Neural cell (in vitro differentiated cells): ENCODE measurements at regions not wholly inside any gene's neighbourhood (a gene's known extent, or its start where the extent isn't known, plus 50 kb on each side); places are given as distances from the start of the nearest gene placed in this dataset.

ENCODE experiments used
- H2AFZ ChIP-seq: fragments of 200-600, 300-800 bp; sonication (generic), shearing (Covaris generic); 2 replicates; pipeline ENCODE4 v1.6.0; 2014; ENCODE audit warnings: low read depth, mild to moderate bottlenecking, antibody characterized with exemption, low read length, moderate library complexity
- H3F3A ChIP-seq: fragments of 200-600 bp; shearing (Covaris generic); 2 replicates; pipeline ENCODE4 v1.6.1; 2016; ENCODE audit warnings: mild to moderate bottlenecking, moderate library complexity, mixed read lengths, antibody characterized with exemption, low read length; ENCODE audit not compliant: insufficient read depth, poor library complexity, severe bottlenecking
- H3K27ac ChIP-seq: fragments of 200-600, 300-800 bp; sonication (generic), shearing (Covaris generic); 2 replicates; pipeline ENCODE4 v1.5.1; 2014; ENCODE audit warnings: mild to moderate bottlenecking, low read length, moderate library complexity
- H3K27me3 ChIP-seq: fragments of 300-800, 200-600 bp; sonication (generic), shearing (Covaris generic); 2 replicates; pipeline ENCODE4 v1.6.0; 2014; ENCODE audit warnings: mild to moderate bottlenecking, low read depth, low read length, moderate library complexity; ENCODE audit not compliant: insufficient read depth
- H3K36me3 ChIP-seq: fragments of 300-800, 200-600 bp; sonication (generic), shearing (Covaris generic); 2 replicates; pipeline ENCODE4 v1.5.1; 2014; ENCODE audit warnings: mild to moderate bottlenecking, antibody characterized with exemption, low read length, moderate library complexity; ENCODE audit not compliant: insufficient read depth
- H3K4me2 ChIP-seq: fragments of 300-800, 200-600 bp; sonication (generic), shearing (Covaris generic); 2 replicates; pipeline ENCODE4 v1.6.0; 2014; ENCODE audit warnings: mild to moderate bottlenecking, low read length
- H3K4me3 ChIP-seq: fragments of 300-800, 200-600 bp; sonication (generic), shearing (Covaris generic); 2 replicates; pipeline ENCODE4 v1.5.1; 2014; ENCODE audit warnings: mild to moderate bottlenecking, low read length, moderate library complexity
- H3K79me2 ChIP-seq: fragments of 200-600 bp; shearing (Covaris generic); replicated peaks from 2 replicates; pipeline ENCODE4 v1.6.0; 2014; ENCODE audit warnings: mild to moderate bottlenecking, low read length, moderate library complexity; ENCODE audit not compliant: insufficient read depth
- H3K9ac ChIP-seq: fragments of 300-800, 200-600 bp; sonication (generic), shearing (Covaris generic); 2 replicates; pipeline ENCODE4 v1.6.1; 2016; ENCODE audit warnings: mild to moderate bottlenecking, low read length, mixed read lengths
- H3K9me2 ChIP-seq: fragments of 200-600 bp; shearing (Covaris generic); 2 replicates; pipeline ENCODE4 v1.6.1; 2016; ENCODE audit warnings: mild to moderate bottlenecking, low read length, mixed read lengths; ENCODE audit not compliant: insufficient read depth
- H3K9me3 ChIP-seq: fragments of 200-600, 300-800 bp; sonication (generic), shearing (Covaris generic); 2 replicates; pipeline ENCODE4 v1.6.1; 2016; ENCODE audit warnings: mild to moderate bottlenecking, mixed run types, low read length, moderate library complexity, mixed read lengths
- H4K20me1 ChIP-seq: fragments of 200-600 bp; shearing (Covaris generic); 2 replicates; pipeline ENCODE4 v1.6.1; 2016; ENCODE audit warnings: mild to moderate bottlenecking, mixed run types; ENCODE audit not compliant: insufficient read depth
- EP300 ChIP-seq: fragments of 450-650 bp; conservative IDR thresholded peaks from 2 replicates; pipeline ENCODE4 v1.6.1; 2014; ENCODE audit warnings: antibody characterized with exemption, mild to moderate bottlenecking, moderate library complexity; ENCODE audit not compliant: poor library complexity, severe bottlenecking
- EZH2 ChIP-seq: fragments of 200-600, 300-800 bp; shearing (Covaris generic), sonication (generic); IDR thresholded peaks from 2 replicates; pipeline ENCODE4 v1.6.1; 2014; ENCODE audit warnings: antibody characterized with exemption, low read length, borderline replicate concordance, mild to moderate bottlenecking; ENCODE audit not compliant: insufficient read depth, poor library complexity, severe bottlenecking
- MXI1 ChIP-seq: fragments of 450-650 bp; conservative IDR thresholded peaks from 2 replicates; pipeline ENCODE4 v1.6.1; 2014; ENCODE audit warnings: antibody characterized with exemption, mild to moderate bottlenecking; ENCODE audit not compliant: poor library complexity, severe bottlenecking
- POLR2AphosphoS5 ChIP-seq: IDR thresholded peaks from 2 replicates; pipeline ENCODE4 v1.6.1; 2012
- RAD21 ChIP-seq: fragments of 450-650 bp; conservative IDR thresholded peaks from 2 replicates; pipeline ENCODE4 v1.6.1; 2014; ENCODE audit warnings: antibody characterized with exemption, mild to moderate bottlenecking, moderate library complexity
- REST ChIP-seq: IDR thresholded peaks from 2 replicates; pipeline ENCODE4 v1.6.1; 2012; ENCODE audit warnings: borderline replicate concordance
- SMC3 ChIP-seq: fragments of 450-650 bp; conservative IDR thresholded peaks from 2 replicates; pipeline ENCODE4 v1.6.1; 2014; ENCODE audit warnings: antibody characterized with exemption, mild to moderate bottlenecking, moderate library complexity; ENCODE audit not compliant: poor library complexity
- TAF1 ChIP-seq: IDR thresholded peaks from 2 replicates; pipeline ENCODE4 v1.6.1; 2012; ENCODE audit warnings: low read depth
- TF ChIP-seq, protein P1 (sequence below): fragments of 450-650 bp; IDR thresholded peaks from 2 replicates; pipeline ENCODE4 v1.5.1; 2014; ENCODE audit warnings: antibody characterized with exemption, mild to moderate bottlenecking, moderate library complexity; ENCODE audit not compliant: poor library complexity, severe bottlenecking

DNA sequence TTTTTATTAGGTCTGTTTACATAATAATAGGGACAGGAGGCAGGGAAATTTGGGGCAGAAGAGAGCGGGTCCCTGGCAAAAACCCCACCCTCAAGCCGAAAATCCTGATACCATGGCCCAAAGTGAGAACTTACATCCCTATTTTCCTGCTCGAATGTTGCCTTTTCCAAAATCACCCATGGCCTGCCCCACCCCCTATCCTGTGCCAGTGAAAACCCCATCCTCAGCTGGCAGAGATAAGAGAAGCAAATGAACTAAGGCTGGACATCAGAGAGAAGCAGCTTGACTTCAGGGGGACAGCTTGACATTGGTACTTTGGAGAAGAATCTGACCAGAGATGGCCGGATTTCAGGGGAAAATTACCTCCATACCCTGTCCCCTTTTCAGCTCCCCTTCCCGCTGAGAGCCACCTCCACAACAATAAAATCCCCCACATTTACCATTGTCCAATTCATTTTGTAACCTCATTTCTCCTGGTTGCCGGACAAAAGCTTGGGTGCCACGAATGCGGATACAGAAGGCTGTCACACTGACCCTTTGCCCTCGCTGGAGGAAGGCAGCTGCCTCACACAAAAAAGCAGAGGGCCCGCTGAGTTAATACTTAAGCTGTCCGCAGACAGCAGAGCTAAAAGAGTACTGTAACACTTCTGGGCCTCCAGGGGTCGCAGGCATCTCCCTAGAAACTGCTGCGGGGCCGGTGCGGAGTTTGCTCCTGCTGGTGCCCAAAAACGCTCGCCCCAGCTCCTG lies 196.2 kb downstream of the SNCA start:
- H3K4me2 ChIP-seq: no peak overlapping the region
- H4K20me1 ChIP-seq: no peaks in the 10 kb centered on the region
- no peaks in the 10 kb centered on the region for H3K79me2 ChIP-seq
- H3K4me3 ChIP-seq: no peak overlapping the region
- no peak overlapping the region for H3K27ac ChIP-seq
- H3K9ac ChIP-seq: no peak overlapping the region
- H3K27me3 ChIP-seq: no peaks in the 10 kb centered on the region
- no peak overlapping the region for H2AFZ ChIP-seq
- H3K36me3 ChIP-seq: no peaks in the 10 kb centered on the region
- TF ChIP-seq TAF1: no peak
- no peak for TF ChIP-seq POLR2AphosphoS5
- TF ChIP-seq, protein P1, sequence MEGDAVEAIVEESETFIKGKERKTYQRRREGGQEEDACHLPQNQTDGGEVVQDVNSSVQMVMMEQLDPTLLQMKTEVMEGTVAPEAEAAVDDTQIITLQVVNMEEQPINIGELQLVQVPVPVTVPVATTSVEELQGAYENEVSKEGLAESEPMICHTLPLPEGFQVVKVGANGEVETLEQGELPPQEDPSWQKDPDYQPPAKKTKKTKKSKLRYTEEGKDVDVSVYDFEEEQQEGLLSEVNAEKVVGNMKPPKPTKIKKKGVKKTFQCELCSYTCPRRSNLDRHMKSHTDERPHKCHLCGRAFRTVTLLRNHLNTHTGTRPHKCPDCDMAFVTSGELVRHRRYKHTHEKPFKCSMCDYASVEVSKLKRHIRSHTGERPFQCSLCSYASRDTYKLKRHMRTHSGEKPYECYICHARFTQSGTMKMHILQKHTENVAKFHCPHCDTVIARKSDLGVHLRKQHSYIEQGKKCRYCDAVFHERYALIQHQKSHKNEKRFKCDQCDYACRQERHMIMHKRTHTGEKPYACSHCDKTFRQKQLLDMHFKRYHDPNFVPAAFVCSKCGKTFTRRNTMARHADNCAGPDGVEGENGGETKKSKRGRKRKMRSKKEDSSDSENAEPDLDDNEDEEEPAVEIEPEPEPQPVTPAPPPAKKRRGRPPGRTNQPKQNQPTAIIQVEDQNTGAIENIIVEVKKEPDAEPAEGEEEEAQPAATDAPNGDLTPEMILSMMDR: peak; percentile 51
- peak; percentile 34 for TF ChIP-seq RAD21
- no peak for TF ChIP-seq EP300
- TF ChIP-seq REST: no peak
- TF ChIP-seq SMC3: peak; percentile 41
- no peak for TF ChIP-seq MXI1
- no peak for TF ChIP-seq EZH2
- H3K9me3 ChIP-seq: no peaks in the 10 kb centered on the region
- H3F3A ChIP-seq: no peaks in the 10 kb centered on the region
- H3K9me2 ChIP-seq: no peaks in the 10 kb centered on the region

GRCh38 chr4:89639395-89639794 lies 197.6 kb downstream of the SNCA start:
- Histone ChIP-seq H3K36me3 (no peaks in the 10 kb centered on the region), H3K27me3 (no peaks in the 10 kb centered on the region), H3K9ac (no peak overlapping the region), H3K4me3 (no peak overlapping the region), H2AFZ (no peak overlapping the region), H3K79me2 (no peaks in the 10 kb centered on the region), H3F3A (no peaks in the 10 kb centered on the region), H3K4me2 (no peak overlapping the region), H3K27ac (no peak overlapping the region), H4K20me1 (no peaks in the 10 kb centered on the region), H3K9me2 (no peaks in the 10 kb centered on the region), H3K9me3 (no peaks in the 10 kb centered on the region)
- TF ChIP-seq RAD21: no peak
- TF ChIP-seq EP300: no peak
- TF ChIP-seq TAF1: no peak
- no peak for TF ChIP-seq SMC3
- no peak for TF ChIP-seq REST
- TF ChIP-seq, protein P1: no peak
- no peak for TF ChIP-seq MXI1
- TF ChIP-seq POLR2AphosphoS5: no peak
- no peak for TF ChIP-seq EZH2
